GM19324 (cell line): ENCODE measurements at regions not wholly inside any gene's neighbourhood (a gene's known extent, or its start where the extent isn't known, plus 50 kb on each side); places are given as distances from the start of the nearest gene placed in this dataset.

Experiments
- ATAC-seq: cut with Tn5 transposase; IDR thresholded peaks from one replicate; pipeline ENCODE4 v1.9.1; 2021; ENCODE audit warnings: mild to moderate bottlenecking, moderate library complexity; ENCODE audit not compliant: unreplicated experiment, low FRiP score

DNA sequence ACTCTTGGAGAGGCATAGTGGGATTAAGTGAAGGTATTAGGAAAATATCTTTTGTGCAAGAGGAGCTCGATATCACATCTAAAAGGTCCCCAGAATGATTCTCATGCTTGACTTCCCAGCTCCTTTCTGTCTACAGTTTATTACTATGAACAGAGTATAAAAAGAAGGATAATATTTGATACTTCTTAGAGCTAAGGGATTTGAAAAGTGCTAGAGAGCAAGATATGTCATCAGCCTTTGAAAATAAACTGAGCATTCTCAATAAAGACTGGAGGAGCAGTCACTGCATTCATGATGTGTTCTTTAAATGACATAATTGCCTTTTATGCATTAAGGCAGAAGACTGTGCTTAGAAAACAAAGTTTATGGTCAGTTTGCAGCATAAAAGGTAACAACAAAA, 543.2 kb upstream of the NRXN1 start:
- ATAC-seq, result no peak

DNA sequence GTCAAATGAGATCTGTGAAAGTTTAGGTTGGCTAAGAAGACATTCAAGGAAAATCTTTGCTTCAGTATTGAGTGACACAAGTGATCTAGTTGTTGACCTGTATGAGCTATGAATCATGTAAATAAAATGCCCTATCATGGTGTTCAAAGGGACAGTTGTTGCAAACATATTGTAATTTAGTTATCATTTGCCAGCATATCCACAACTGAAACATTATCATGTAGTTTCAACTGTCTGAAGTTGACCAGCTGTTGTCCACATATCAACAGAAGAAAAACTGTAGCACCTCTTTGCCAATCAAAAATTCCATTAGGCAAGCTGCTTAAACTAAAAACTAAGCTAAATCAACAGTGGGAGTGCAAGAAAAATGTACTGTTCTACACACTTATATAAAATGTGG, 527.1 kb upstream of the NRXN1 start:
- ATAC-seq, result no peak

DNA sequence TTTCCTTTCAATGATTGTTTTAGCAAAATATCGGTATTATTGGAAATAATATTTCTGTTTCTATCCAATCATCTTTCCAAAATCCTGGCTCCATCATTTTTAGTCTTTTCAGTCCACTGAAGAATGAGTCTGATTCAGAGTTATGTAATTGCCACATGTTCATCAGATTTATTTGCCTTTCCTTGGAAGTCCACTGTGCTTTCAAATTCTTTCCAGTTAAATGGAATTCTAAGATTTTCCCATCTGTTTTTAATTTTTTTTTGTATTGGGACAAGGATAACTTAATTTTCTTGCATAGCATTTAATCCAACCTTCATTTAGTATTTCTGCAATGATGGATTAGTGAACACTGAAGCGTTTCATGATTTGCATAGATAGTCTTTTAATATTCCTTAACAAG, 521.5 kb upstream of the NRXN1 start:
- ATAC-seq, result no peak

DNA sequence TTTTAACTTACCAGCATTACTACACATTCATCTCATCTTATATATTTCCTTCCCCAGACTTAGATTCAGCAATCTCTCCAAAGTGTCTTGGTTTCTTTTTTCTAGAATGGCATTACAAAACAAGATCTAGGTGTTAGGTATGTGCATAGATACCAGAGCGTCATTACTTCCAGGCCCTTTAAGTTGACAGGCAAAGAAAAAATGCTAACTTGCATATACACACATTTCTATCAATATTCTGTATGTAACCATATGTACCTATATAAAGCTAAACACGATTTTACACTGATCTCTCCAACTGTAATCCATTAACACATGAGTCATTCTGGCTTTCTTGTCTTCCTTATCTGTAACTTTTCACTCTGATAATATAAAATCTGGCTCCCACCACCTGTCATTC, 503.8 kb upstream of the NRXN1 start:
- ATAC-seq, result no peak

DNA sequence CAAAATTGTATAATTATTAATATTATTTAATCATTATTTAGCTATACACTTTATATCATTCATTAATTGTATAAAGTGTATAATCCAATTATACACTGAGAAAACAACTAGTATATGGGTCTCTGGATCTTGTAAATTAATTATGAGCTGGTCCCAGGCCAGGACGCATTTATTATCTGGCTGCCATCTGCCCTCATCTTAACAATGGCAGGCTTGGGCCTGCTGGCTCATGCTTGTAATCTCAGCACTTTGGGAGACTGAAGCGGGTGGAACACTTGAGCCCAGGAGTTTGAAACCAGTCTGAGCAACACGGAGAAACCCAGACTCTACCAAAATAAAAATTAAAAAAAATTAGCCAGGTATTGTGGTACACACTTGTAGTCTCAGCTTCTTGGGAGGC, 502.2 kb upstream of the NRXN1 start:
- ATAC-seq, result no peak

DNA sequence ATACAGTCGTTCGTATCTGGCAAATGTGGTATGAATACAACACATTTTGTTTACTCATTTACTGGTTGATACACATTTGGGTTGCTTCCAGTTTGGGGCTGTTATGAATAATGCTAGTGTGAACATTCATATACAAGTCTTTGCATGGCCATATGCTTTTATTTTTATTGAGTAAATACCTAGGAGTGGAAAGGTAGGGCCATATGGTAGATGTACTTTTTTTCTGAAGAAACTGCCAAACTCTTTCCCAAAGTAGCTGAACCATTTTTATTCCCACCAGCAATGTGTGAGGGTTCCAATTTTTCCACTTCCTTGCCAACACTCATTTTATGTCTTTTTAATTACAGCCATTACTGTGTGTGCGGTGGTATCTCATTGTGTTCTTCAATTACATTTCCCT, 496.2 kb upstream of the NRXN1 start:
- ATAC-seq, result no peak

DNA sequence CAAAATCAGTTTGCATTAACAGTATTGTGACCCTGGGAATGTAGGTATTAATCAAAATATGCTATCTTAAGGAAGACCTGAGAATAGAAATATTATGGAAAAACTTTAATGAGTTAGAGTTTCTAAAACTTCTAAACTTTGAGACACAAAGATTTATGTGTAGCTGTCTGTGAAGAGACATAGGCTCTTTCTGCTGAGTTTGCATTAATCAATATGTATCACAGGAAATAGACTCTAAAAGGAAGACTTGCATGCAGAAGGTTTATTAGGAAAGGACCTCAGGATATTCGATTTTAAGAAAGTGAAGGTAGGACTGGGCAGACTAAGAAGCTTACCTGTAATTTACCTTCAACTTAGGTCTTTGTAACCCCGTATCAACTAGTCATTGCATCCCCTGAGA, 494.8 kb upstream of the NRXN1 start:
- ATAC-seq, result no peak

DNA sequence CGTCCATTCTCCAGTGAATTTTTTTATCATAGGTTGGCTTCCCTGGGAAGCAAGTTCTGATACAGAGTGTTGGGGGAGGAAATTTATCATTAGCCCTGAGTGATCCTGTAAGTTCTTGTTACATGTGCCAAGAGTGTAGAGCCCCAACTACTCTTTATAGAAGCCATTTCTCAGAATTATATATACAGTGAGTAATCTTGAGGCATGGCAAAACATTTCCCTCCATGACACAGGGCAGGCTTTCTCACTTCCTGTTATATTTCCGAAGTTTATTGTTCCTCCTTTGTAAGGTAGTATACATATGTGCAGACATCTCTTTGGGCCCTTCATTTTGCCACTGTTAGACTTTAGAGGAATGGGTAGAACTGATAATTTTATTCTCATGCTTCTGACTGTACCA, 484.7 kb upstream of the NRXN1 start:
- ATAC-seq, result no peak

DNA sequence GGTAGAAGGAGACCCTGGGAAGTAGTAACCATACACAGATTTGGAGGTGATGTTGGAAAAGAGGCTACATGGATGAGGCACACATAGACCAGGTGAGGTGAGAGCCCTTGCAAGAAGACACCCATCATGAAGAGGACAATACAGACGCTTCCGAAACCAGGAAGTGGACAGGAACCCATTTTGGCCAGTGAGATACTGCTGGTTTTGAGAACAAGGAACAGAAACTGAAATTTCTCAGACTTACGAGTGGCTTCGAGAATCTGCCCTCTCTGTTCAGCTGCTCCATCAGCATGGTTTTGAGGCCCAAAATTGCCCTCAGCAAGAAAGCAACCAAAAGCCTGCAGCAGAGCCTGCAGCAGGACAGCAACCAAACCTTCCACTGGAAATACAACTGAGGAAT, 479.1 kb upstream of the NRXN1 start:
- no peak for ATAC-seq

DNA sequence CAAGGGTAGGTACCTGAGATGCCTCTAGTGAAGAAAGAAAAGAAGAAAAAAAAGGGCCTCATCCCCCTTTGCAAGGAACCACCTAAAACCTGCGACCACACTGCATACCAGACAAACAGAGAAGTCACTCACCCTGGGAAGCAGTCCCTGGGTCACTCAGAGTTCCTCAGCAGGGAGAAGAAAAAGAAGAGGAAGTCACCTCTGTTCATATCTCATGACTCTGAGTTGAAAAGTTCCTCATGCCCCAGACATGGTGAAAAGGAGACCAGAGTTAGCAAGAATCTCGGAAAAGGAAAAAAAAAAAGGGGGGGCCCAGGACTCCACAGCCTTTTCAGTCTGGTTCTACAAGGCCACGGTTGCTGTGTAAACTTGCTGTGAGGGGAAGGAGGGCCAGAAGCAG, 478.4 kb upstream of the NRXN1 start:
- ATAC-seq, result no peak

DNA sequence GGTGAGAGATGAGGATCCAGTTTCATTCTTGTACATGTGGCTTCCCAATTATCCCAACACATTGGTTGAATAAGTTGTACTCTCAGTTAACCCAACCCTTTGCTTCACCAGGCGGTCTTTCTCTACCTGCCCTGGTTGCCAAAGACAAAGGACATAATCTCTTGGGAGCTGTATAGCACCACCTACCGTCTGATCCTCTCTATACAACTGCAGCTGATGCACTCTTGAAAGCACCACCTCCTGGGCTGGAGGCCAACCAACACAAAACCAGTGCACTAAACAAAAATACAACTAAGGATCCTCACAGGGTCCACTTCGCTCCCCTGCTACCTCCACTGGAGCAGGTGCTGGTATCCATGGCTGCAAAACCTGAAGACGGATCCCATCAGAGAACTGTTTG, 473.6 kb upstream of the NRXN1 start:
- no peak for ATAC-seq

DNA sequence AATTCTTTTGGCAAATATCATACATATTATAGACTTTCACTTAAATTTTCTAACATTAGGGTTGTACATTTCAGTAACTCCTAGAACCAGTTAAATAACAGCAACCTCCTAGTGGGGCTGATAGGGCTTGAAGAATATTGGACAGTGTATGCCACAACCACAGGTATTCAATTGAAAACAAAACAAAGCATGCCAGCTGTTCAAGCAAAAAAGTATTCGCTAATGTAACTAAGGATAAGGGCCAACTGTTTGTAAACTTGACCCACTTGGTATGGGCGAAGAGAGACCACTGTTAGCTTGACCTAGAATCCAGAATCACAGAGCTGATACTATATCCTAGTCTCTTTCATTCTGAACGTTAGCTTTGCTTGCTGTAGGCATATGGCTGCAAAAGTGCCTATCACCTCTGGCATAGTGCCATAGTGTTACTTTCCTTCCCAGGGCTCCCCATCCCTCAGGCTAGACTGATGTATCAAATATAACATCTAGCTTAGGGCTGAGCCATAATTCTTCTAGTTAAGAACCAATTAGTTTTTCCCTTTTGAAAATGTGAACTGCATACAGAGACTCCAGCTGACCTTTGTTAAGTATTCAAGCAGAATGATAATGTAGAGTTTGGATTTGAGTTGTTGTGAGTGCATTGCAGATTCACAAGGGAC, 458.8 kb upstream of the NRXN1 start:
- ATAC-seq, result no peak

DNA sequence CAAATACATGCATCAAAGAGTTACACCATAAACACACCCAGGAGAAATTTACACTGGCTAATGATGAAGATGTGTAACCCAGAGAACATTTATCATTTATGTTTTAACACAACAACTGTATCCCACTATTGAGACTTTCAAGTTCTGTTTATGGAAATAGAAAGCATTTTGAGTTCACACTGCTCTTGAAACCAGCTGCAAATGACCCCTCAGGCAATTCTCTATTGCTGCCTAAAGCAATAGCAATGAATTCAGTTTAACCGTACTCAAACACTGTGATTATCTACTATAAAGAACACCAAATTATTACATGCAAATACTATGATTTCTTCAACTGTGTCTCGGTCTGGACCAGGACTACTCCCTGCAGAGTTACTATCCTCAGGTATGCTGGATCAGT, 452.7 kb upstream of the NRXN1 start:
- no peak for ATAC-seq

DNA sequence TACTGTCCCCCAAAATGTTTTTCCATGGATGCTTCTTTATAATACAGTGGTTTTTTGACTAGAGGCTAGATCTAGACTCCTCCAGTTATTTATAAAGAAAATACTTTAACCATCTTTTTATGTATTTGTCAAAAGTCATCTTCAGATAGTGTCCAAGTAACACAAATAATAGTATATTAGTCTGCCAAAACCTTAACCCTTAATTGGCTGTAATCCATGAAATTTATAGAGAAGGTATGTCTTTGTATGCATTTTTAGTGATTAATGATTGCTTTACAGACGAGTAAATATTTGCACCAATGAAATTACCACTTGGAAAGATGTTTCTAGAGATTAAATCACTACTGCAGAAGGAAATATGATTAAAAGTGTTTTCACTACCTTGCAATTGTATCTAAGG, 451.8 kb upstream of the NRXN1 start:
- ATAC-seq, result no peak

DNA sequence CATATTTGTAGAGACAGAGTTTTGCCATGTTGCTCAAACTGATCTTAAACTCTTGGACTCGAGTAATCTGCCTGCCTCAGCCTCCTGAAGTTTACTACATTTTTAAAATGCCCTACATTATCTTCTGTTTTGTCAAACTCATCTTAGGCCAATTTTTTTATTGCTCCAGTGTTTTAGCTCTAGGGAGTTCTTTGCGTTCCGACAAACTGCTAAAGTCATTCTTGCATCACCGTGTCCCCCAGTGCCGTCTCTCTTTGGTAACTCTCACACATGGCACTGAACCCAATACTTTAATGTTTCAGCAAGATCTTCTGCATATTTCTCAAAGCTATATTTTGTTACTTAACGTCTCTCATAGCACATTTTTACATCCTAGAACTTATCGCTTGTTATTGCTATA, 440.9 kb upstream of the NRXN1 start:
- ATAC-seq, result no peak

DNA sequence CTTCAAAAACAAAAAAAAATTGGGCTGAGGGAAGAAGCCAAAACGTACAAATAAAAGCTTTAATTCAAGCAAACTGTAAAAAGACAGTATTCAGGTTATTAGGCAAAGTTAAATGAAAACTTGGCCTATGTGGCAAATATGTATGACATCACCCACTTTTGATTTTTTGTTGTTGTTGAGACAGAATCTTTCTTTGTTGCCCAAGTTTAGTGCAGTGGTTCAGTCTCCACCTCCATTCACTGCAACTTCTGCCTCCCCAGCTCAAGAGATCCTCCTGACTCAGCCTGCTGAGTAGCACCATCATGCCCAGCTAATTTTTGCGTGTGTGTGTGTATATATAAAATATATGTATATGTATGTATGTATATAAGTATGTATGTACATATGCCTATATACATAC, 440.4 kb upstream of the NRXN1 start:
- no peak for ATAC-seq

DNA sequence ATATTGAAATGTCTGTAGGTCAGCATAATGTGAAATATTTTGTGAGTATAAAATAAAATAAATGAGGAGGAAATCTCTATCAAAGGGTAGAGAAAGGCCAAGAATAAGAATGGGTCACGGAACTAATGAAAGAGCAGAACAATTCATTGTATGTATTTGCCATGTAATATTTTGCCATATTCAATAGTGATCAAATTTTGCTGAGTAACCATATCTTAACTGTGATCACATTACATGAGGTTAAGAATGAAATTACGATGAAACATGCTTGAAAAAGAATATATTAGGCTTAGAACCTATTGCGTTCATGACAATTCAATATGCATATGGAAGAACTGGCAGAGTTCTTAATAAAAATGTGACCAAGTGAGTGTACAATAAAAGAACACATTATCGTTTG, 437.2 kb upstream of the NRXN1 start:
- no peak for ATAC-seq

DNA sequence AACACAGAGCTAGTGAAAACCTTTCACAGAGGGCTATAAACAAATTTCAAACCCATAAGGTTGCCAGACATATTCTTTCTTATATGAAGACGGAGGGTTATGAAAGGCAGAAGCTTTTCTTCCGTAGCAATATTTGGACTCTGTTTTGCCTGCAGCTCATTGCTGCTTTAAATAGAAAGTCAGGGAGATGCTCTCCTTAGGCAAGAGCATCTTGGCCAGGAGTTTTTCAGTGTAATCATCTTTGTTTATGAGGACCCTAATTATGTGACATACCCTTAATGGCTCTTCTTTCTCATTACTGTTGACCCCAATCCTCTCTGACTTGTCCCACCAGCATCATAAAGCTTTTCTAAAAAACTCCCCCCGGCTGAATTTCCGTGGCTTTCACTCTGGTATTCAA, 433.4 kb upstream of the NRXN1 start:
- no peak for ATAC-seq

DNA sequence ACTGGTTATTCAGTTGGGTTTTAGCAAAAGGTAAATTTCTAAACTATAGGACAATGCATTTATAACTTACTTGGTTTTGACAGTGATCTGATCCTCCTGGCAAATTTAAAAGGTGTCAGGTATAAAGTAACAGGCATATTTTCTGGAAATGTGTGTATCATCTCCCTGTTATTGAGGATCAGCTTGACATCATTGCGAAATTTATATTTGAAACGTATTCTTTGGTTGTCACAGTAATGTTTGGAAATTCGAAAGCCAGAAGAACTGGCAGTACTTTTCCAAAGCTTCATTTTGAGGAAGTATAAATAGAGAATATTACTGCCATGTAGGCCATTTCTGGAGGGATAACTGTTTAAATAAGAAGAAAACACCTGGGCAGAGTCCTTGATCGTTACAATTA, 422.2 kb upstream of the NRXN1 start:
- no peak for ATAC-seq

DNA sequence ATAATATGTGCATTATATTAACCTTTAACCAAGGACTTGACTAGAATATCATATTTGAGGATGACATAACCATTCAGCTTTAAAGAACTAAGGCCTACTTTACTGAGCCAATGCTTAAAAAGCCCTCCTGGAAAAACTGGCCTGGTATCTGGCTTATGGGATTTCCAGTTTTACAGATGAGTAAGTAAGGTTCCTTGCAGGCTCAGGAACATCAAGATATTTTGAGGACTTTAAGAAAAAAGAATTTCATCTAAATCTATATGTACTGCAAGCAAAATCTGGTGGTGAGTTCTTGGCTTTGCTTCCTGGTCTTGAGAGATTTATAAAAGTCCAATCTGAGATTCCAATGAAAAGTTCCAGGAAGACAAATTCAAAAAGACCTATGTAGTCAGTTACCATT, 417.0 kb upstream of the NRXN1 start:
- no peak for ATAC-seq

DNA sequence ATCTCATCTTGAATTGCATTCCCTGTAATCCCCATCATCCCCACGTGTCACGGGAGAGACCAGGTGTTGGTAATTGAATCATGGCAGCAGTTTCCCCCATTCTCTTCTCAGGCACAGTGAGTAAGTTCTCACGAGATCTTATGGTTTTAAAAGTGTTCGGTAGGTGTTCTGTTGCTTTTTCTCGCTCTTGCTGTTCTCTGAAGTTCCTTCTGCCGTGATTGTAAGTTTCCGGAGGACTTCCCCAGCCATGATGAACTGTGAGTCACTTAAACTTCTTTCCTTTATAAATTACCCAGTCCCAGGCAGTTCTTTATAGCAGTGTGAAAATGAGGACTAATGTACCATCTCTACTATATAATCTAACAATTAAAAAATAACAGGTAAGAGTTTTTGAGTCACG, 409.9 kb upstream of the NRXN1 start:
- no peak for ATAC-seq

DNA sequence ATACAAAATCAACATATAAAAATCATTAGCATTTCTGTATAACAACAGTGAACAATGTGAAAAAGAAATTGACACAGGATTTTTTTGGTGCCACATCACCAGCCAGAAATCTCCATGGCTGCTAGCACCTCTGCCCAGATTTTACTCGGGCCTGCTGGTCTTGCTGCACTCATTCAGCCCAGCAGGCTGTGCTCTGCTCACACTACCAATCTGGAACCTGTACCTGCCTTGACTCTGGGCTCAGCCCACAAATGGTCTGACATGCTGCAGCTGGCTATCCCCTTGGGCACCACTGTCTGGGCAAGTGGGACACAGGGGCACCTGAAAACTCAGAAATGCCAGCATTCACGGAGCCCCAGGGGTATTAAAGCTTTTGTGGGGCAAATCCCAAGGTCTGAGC, 392.5 kb upstream of the NRXN1 start:
- no peak for ATAC-seq

DNA sequence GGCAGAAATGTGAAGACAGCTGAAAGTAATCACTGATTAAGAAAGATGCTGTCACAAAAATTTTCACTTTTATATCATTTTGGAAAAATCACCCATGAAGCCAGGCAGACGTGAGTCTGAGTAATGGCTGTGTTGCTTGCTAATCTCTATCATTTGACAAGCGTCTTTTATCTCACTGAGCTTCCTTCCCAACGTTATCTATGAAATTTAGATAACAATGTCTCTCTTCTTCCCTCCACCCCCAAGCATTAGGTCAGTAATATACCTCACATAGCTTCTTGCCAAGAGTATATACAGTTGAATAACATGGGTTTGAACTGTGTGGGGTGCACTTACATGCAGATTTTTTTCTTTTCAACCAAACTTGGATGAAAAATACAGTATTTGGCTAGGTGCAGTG, 388.6 kb upstream of the NRXN1 start:
- ATAC-seq, result no peak
